CD4-positive, alpha-beta T cell treated with Interleukin-10 for 1 hour (primary cell): ENCODE measurements at regions not wholly inside any gene's neighbourhood (a gene's known extent, or its start where the extent isn't known, plus 50 kb on each side); places are given as distances from the start of the nearest gene placed in this dataset.

Experiments
- DNase-seq: peaks from one replicate; pipeline ENCODE4 v3.0.0-alpha.2; 2020

GRCh38 chr1:56017336-56017735 is 562.0 kb downstream of the PLPP3 start:
- DNase-seq: no peak

- no peak for DNase-seq
These were observed 575.5 kb downstream of the PLPP3 start for GRCh38 chr1:56003846-56004245.

DNA sequence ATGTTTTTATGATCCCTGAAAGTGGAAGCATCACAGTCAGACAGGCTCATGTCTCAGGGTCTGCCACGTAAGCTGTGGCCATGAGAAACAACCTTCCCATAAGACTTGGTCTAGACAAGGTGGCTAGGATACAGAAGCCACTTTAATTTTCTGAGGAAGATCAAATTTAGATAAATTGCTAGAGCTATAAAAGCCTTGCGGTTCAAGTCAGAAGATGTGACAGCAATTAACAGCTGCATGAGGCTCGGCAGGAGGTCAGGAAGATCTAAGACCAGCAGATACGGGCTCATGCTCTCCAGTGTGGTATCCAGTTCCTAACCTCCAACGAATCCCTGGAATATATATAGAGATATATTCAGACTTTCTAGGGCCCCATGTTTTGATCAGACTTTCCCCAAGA is 577.1 kb downstream of the PLPP3 start:
- DNase-seq: no peak

- DNase-seq: no peak
These were observed 578.9 kb downstream of the PLPP3 start for GRCh38 chr1:56000424-56000823.

- no peak for DNase-seq
These were observed 581.8 kb downstream of the PLPP3 start for GRCh38 chr1:55997536-55997935.

GRCh38 chr1:55993646-55994318 is 585.6 kb downstream of the PLPP3 start:
- DNase-seq: no peak

GRCh38 chr1:55990007-55990406 is 589.4 kb downstream of the PLPP3 start:
- DNase-seq: no peak

GRCh38 chr1:55988963-55989452 is 590.4 kb downstream of the PLPP3 start:
- DNase-seq: no peak

DNA sequence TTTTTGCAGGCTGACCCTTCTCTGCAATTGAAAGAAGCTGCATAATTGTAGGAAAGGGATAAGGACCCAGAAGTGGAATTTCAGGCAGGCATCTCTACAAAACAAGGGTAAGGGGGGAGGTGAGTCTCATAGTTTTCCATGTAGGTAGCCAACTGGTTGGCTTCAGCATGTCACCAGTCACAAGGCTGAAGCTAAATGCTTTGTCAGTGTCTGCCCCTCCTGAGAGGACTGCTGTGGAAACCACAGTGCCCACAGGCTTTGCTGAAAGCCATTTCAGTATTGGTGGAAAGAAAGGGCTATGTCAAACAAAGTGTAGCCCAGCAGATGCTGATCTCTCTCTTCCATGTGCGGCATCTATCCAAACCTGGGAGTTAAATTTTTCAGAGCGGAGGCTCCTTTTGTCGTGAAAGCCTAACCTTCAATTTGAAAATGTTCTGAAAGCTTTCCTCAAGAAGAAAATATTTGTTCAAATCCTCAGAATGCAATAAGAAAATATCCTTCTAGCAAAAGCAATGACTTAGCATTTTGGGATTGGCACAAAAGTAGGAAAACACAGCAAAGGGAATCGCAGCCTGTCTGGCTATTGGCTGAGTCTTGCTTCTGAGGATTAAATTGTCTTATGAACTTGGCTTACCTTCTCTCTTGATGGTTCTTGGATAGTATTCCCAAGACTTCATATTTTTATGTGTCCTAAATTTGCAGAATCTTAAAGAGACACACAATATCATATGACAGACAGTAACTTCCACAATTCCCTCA is 591.7 kb downstream of the PLPP3 start:
- no peak for DNase-seq

GRCh38 chr1:55986003-55986402 is 593.4 kb downstream of the PLPP3 start:
- no peak for DNase-seq

GRCh38 chr1:55981010-55981650 is 598.2 kb downstream of the PLPP3 start:
- DNase-seq: no peak

GRCh38 chr1:55980582-55980981 is 598.8 kb downstream of the PLPP3 start:
- no peak for DNase-seq

- no peak for DNase-seq
These were observed 604.5 kb downstream of the PLPP3 start for GRCh38 chr1:55974714-55975441.

DNA sequence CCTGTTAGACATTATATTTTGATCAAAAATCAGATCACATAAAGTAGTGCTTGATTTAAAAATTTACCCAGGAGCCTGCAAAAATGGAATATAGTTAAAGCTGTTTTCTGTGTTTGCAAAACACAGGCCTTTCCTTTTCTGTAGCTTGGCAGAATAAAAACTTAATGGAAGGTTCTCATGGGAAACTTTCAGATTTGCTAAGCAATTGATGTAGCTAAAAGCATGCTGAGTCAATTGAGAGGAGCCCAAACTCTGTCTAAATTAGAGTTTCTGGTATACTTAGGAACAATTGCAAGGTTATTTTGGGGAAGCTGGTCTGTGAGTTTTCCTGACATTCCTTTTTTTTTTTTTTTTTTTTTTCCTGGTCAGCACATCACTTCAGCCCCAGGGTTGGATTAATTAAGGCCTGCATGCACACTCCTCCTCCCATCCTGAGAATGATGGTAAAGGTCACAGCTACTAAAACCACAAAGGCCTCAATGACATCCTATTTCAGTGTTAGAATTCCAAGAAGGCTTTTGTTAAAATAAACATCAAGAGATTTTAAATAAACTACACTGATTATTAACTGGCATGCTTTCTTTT is 608.7 kb downstream of the PLPP3 start:
- DNase-seq: no peak

DNA sequence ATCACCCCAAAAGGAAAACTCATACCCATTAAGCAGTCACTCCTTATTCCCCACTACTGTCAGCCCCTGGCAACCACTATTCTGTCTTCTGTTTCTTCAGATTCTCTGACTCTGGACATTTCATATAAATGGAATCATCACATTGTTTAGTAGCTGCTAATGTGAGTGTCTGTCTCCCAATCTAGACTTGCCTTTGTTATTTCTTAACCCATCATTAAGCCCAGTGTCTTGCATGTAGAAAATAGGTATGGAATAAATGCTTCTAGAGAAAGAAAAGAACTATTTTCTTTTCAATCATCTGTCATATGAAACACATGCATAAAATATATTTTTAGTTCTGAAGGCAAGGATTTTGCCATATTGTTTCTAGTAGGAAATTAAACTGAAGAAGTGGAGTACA is 610.0 kb downstream of the PLPP3 start:
- DNase-seq: no peak

- no peak for DNase-seq
These were observed 610.7 kb downstream of the PLPP3 start for GRCh38 chr1:55968661-55969060.

DNA sequence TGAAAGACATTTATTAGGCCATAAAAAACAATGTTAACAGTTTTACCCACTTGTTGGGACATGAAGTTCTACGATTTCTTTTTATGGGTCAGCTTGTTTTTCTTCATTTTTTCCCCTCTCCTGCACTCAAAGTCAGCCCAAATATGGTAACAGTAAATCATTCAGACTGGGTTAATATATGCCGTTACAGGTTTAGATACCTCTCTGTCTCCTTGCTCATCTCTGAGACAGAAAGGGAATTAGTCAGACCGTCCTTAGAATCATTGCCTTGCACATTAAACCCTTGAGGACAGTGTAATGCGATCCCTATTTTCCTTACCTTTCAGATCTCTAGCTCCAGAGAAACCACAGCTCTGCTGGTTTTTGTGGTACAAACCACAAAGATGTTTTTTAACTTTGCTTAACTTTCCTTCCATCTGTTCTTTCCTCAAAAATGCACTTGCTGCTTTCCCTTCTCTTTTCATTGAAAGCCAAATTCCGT is 613.3 kb downstream of the PLPP3 start:
- no peak for DNase-seq

DNA sequence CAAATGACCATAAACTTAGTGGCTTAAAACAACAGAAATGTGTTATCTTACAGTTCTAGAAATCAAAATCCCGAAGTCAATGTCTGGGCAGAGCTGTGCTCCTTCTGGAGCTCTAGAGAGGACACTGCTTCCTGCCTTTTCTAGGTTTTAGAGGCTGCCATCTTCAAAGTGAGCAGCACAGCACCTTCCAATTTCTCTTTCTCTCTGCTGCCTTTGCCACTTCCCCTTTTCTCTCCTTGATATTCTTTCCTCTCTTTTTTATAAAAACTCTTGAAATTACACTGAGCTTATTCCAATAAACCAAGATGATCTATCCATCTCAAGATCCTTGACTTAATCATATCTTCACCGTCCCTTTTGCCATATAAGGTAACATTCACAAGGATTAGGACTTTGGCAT is 616.9 kb downstream of the PLPP3 start:
- no peak for DNase-seq

DNA sequence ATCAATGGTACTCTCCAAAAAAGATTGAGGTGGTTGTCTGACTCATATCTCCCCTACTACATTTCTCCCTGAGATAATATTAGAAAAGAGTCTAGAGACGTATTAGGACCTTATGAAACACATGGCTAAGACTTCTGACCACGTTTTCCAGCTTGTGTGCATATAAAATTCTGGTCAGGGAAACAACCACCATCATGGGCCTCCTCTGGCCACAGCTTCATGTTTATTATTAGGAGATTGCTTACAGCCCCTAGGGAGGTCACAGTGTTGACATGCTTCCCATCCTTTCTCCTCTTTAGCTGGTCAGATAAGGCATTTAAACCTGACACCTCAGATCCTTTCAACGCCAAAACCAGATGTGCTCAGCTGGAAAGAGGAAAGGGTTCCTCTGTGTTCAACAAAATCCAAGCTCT is 620.2 kb downstream of the PLPP3 start:
- no peak for DNase-seq

- DNase-seq: no peak
These were observed 620.9 kb downstream of the PLPP3 start for GRCh38 chr1:55958498-55958897.

DNA sequence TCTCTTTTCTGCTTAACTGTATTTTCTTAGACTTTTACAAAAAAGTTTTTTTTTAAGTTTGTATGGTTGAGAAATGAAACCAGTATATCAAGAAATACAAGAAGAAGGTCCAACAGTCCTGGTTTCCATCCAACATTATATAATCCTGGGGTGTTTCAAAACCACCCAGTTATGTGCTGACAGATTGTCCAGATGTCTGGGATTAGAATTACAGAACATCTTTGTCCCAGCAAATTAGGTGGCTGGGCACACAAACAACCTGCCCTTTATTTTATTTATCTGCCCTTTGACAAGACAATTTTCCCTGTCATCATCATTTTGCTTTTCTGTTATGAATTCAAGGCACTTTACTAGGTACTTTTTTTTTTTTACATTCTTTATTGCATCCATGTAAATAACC is 622.1 kb downstream of the PLPP3 start:
- DNase-seq: no peak

- no peak for DNase-seq
These were observed 624.2 kb downstream of the PLPP3 start for GRCh38 chr1:55955016-55955621.
